Epithelial cell of prostate (primary cell): ENCODE measurements at regions not wholly inside any gene's neighbourhood (a gene's known extent, or its start where the extent isn't known, plus 50 kb on each side); places are given as distances from the start of the nearest gene placed in this dataset.
"Not testable (repeated sequence)": the region's sequence is repeated elsewhere in the genome, so short reads cannot be mapped to it uniquely, and the experiment has no call there.

Experiments used
- DNase-seq: peaks from one replicate; pipeline ENCODE4 v3.0.0-alpha.2; 2011; ENCODE audit warnings: low read depth, low spot score
- H3K27ac ChIP-seq: fragments of 450-650 bp; 2 replicates; pipeline ENCODE4 v1.5.1; 2017; ENCODE audit warnings: mild to moderate bottlenecking

DNA sequence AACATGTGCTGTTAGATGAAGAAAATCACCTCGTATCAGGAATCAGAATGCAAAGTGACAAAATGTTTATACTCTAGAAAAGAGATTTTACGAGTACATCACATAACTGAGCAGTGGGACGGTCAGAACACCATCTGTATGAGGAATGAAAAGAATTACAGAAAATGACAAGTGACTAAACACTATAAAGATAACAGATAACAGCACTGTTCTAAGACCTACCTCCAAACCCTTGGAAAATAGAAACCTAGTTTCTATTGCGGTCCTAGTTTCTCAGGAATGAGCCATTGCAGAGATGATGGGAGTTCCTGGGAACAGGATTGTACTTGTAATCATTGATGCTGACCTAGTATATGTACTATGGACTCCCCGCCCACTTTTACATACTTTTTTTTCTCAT, 839.4 kb upstream of the ADAMTS5 start:
- no peak for DNase-seq
- no peak overlapping the region for H3K27ac ChIP-seq

DNA sequence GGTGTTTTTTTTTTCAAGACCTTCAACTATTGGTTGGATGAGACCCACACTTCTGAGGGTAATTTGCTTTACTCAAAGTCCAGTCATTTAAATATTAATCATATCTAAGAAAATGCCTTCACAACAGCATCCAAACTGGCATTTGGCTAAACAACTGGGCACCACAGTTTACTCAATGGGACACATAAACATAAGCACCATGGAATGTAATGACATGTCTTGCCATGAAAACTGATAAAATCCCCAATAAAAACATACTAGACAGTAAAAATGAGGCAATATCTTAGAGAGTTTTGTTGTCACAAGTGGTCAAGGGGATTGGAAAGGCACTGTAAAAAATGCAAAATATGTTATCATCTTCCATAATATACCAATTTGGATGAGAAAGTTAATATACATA, 838.8 kb upstream of the ADAMTS5 start:
- no peak overlapping the region for H3K27ac ChIP-seq

DNA sequence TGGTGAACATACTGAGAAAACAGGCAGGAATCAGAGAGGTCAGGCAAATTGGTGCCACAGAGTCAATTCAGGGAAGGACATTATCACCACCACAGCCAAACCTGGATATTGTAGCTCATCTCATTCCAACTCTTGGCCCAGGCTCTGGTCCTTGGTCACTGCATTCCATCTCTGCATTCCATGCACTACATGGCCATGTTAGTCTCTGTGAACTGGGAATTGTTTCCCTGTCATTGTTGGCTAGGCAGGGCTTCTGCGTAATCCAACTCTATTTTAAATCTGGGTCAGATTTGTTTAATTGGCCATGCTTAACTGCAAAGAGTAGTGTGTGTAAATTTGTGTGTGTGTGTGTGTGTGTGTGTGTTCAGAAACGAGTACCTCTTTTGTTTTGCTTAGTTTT, 837.6 kb upstream of the ADAMTS5 start:
- no peak for DNase-seq
- H3K27ac ChIP-seq: no peak overlapping the region

More for the DNA sequence above, 838.8 kb upstream of the ADAMTS5 start:
- DNase-seq: no peak

DNA sequence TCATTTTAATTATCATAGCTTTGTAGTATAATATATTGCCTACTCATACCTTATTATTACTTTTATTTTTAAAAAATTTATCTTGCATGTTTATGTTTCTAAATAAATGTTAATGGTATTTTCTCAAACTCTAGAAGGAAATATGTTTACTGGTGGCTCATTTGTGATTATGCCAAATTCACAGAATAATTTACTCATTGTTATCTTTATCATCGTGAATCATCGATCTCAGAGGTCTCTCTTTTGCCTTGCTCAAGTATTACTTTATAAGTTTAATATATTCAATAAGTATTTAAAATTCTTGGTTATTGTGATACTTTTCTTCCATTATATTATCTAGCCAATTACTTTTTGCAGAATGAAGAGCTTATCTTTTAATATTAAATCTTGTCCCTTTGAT, 836.7 kb upstream of the ADAMTS5 start:
- no peak overlapping the region for H3K27ac ChIP-seq
- DNase-seq: no peak

DNA sequence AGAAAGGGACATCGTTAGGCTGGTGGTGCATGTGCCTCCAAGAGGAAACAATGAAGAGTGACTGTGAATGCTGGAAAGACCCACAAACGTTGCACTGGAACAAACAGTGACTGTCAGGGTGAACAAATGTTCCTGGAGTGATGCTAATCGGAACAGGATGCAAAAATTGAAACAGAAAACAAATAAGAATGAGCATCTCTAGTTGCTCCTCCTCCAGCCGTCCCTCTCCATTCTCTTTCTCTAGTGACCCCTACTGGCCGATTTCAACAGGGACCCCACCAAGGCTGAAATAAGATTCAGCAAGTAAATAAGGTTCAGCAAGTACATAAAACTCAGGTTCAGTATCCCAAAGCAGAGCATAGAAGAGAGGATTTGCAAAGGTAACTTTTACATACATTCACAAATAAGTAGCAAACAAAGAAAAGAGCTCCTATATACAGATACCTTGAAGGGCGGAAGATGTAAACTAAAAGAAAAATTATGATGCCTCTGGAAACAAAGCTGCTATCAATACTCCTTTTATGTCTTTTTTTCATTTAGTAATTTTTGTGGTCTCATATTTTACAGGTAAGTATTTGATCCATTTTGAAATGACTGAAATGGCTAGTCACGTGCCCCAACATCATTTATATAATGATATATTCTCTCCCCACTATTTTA, 836.1 kb upstream of the ADAMTS5 start:
- DNase-seq: no peak
- H3K27ac ChIP-seq: no peak overlapping the region

DNA sequence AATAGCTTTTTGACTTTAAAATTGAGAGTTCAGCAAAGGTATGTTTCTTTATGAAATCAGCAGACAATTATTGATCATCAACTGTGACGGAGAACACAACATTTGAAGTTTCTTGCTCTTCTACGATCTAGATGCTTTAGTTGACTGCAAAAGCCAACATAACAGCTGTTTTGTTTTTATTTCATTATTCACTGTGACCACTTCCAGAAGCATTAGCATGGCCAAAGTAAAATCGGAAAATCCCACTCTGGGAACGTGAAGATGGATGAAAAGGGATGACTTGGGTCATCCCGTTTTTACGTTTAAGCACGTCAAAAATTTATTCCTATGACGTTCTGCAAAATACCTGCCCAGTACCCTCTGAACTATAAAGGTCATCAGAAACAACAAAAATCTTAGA, 833.0 kb upstream of the ADAMTS5 start:
- no peak for DNase-seq
- no peak overlapping the region for H3K27ac ChIP-seq

DNA sequence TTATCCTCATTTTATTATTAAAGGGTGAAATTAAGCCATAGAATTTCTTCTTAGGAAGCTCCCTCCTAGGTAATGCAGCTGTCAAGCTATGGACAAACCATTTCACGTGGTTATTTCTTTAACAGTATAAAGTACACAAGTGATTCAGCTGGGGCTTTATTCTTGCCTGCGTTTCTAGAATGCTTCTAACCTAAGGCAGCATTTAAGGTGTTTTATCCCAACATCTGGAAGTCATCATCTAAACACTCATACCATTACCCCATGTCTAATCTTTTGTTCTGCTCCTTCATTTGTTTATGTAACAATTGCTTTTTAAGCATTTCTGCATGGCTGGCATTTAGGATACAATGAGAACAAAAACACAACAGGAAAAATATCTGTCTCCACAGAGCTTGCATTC, 829.2 kb upstream of the ADAMTS5 start:
- H3K27ac ChIP-seq: no peak overlapping the region
- no peak for DNase-seq

DNA sequence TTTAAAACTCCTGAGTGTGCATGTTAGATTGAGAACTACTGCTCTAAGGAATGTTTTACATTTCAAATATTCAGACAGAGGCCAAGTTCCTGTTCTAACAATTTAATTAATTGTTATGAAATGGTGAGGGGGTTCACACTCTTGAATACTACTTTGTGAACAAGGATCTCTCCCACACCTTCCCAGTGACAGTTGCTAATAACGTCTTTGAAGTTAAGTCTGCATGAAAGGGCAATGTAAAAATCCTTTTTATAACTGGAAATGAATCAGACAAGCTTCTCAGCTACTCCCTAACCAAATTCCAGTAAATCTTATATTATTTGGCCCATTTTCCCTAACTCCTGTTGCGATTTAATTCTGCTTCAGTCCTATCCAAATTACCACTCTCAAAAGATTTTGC, 828.5 kb upstream of the ADAMTS5 start:
- no peak overlapping the region for H3K27ac ChIP-seq
- no peak for DNase-seq

DNA sequence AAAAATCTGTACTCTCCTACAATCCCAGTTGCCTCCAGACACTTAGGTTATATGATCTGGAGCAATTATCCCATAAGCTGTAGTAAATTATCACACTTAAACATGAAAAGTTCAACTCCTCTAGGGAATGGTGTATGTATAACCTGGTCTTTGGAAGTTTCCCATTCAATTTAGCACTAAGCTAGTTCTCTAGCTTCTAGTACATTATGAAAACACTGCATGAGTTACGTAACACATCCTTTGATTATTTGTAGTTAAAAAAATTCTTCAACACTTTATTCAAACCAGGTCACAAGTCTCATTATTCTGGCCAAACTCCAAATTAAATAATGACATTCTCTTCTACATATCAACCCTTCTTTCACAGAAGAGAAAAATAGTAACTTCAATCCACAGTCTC, 827.0 kb upstream of the ADAMTS5 start:
- no peak for DNase-seq
- H3K27ac ChIP-seq: no peak overlapping the region

DNA sequence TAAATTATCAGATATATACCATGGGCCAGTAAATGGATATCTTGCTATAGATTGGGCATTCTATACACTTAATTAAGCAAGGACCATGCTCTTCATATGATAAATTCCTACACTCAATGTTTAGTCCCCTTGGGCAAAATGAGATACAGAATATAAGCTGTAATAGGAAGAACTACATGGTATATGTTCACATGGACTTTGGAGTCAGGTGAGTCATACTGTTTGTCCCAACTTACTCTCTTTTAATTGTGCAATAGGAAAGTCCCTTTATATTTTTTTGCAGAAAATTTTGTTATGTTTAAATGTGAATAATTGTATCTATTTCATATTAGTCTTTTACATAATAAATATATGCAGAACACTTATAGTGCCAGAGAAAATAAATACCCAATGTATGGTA, 820.2 kb upstream of the ADAMTS5 start:
- no peak for DNase-seq
- no peak overlapping the region for H3K27ac ChIP-seq

DNA sequence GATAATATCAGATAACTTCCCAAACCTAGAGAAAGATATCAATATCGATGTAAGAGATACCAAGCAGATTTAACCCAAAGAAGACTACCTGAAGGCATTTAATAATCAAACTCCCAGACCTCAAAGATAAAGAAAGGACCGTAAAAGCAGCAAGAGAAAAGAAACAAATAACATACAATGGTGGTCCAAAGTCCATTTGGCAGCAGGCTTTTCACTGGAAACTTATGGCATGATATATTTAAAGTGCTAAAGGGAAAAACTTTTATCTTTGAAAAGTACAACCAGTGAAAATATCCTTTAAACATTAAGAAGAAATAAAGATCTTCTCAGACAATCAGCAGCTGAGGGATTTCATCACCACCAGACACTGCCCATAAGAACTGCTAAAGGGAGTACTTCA, 812.7 kb upstream of the ADAMTS5 start:
- DNase-seq: no peak
- H3K27ac ChIP-seq: no peak overlapping the region

DNA sequence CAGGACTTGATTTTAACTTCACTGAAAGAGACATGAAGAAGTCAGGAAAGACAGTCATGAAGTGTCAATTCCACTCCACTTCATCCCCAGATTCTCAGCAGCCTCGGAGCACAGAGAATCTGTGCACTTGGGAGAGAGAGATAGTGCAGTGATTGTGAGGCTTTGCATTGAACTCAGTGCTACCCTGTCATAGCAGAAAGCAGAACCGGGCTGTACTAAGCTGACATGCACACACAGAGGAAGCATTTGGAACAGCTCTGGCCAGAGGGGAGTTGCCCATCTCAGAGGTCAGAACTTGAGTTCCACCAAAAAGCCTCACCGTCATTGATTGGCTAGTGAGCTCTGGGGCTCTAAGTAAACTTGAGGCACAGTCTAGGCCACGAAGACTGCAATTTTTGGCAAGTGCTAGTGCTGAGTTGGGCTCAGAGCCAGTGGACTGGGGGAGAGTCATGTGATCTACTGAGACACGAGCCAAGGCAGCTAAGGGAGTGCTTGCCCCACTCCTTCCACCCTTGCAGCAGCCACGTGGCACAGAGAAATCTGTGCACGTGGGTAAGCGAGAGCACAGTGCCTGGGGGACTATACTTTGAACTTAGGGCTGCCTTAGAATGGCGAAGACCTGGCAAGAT, 810.2 kb upstream of the ADAMTS5 start:
- no peak for DNase-seq

DNA sequence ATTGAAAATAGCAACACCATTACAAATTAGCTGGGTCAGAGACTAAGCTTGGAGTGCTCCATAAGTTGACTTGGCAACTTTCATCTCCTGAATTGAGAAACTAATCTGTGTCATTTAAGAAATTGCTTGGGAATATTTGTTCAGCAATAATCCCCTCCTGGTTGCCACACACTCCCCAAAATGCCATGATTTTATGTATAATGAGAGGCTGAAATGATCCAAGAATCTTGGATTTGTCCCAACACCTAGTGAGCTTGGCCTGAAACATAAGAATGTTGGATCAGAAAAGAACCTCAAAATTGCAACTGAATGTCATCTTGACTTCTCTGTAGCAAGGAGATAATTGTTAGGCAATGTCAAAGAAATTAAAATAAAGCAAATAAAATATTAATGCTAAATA, 805.9 kb upstream of the ADAMTS5 start:
- DNase-seq: no peak
- no peak overlapping the region for H3K27ac ChIP-seq

More for the DNA sequence above, 810.2 kb upstream of the ADAMTS5 start:
- H3K27ac ChIP-seq: no peak overlapping the region

DNA sequence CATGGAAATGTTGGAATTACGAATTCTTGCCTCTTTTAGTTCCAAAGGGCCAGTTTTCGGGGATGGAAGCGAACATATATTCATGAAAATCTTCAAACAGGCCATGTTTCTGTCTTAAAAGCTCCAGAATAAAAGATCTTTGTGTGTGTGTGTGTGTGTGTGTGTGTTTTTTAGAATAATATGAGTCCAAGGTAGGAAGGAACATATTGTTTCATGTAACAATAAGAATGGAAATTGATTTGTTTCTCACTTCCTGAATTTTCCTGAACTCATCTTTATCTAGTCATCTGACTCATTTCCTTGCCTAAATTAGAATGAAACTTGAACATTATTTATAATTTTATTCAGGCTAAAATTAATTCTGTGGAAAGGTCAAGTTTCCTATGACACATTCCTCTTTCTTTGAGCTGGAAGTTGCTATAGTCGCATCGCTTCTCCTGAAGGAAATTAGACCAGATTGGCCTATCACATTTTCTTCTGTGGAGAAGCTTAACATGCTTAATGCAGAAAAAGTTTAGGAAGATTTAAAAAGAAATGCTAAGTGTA, 805.1 kb upstream of the ADAMTS5 start:
- H3K27ac ChIP-seq: no peak overlapping the region
- no peak for DNase-seq

DNA sequence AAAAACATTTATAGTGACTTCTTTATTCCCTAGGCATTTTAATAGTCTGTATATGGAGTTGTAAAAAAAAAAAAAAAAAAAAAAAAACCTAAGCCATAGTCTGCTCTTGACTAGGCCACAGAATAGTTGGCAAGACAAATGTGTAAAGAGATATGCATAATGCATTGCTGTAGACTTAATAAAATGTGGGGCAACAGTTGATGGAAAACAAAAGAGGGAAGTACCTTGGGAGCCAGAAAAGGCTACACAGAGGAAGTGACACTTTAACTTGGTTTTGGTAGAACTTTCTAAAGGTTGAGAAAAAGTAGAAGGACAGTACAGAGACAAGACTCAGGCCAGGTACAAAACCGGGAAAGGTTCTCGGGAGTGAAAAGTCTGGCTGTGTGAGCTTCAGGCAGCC, 802.9 kb upstream of the ADAMTS5 start:
- H3K27ac ChIP-seq: no peak overlapping the region
- DNase-seq: no peak

DNA sequence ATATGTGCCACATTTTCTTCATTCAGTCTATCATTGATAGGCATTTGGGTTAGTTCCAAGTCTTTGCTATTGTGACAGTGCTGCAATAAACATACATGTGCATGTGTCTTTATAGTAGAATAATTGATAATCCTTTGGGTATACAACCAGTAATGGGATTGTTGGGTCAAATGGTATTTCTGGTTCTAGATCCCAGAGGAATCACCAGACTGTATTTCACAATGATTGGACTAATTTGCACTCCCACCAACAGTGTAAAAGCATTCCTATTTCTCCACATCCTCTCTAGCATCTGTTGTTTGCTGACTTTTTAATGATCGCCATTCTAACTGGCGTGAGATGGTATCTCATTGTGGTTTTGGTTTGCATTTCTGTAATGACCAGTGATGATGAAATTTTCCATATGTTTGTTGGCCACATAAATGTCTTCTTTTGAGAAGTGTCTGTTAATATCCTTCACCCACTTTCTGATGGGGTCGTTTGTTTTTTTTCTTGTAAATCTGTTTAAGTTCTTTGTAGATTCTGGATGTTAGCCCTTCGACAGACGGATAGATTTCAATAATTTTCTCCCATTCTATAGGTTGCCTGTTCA, 801.3 kb upstream of the ADAMTS5 start:
- DNase-seq, H3K27ac ChIP-seq: not testable (repeated sequence)

DNA sequence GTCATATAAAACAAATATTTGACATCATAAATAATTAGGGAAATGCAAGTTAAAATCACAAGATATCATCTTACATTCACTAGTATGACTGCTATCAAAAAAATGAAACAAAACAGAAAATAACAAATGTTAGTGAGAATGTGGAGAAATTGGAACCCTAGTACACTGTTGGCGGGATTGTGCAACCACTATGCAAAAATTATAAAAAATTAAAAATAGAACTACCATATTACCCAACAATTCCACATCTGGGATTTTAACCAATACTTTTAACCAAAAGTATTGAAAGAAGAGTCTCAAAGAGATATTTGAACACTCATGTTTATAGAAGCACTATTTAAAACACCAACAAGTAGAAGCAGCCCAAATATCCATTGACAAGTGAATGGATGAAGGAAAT, 797.2 kb upstream of the ADAMTS5 start:
- DNase-seq: no peak
- no peak overlapping the region for H3K27ac ChIP-seq

DNA sequence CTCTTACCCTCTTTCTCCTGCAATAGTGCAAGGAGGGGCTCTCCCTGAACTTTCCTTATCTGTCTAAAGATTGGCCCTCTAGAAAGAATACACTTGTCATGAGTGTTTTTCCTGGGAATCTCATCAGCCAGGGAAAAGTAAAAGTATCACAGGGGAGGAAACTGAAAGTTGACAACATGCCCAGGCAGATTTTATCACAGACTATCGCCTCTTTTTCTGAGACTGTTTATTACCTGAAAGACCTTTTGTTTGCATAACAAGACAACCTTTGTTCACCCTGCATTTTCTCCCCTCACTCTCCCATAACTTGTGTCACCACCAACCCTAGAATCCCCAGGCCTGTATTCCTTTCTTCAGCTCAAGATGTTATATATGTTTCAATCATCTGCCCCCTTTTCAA, 794.7 kb upstream of the ADAMTS5 start:
- no peak overlapping the region for H3K27ac ChIP-seq
- no peak for DNase-seq

DNA sequence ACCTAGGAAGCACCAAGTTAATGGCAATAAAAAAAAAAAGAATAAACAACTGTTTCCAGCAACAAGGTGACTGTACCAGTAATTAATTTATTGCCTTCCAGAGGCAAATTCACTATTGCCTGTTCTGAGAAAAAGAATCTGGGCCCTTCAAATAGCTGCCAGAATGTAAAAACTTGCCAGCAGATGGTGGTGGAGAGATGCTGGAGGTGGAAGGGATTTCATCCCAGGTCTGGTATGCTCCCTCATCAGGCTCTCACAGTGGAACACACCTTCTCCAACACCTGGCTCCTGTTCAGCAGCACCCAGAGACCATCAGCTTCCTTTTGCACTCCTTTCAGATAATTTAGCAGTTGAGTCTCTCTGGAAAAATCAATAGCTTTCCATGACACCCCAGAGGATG, 792.9 kb upstream of the ADAMTS5 start:
- no peak overlapping the region for H3K27ac ChIP-seq
- no peak for DNase-seq

DNA sequence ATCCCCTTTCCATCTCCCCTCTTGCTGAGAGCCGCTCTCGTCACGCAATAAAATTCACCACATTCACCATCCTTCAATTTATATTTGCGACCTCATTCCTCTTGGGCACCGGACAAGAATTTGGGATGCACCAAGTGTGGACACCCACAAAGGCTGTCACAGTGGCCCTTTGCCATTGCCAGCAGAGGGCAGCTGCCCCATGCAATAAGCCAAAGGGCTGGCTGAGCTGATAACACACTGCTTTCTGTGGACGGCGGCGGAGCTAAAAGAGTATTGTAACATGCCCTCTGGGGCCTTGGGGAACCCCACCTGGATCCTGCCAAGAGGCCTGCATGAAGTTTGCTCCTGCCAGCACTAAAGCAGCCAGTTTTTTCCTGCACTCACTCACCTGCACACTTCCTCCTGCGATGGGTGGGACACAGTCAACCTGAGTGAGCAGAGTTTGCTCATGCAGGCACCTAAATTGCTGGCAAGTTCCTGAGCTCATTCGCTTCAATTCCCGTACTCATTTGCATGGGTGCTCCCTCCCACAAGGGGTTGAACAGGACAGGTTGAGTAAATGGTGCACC, 792.3 kb upstream of the ADAMTS5 start:
- DNase-seq: no peak
- H3K27ac ChIP-seq: no peak overlapping the region

DNA sequence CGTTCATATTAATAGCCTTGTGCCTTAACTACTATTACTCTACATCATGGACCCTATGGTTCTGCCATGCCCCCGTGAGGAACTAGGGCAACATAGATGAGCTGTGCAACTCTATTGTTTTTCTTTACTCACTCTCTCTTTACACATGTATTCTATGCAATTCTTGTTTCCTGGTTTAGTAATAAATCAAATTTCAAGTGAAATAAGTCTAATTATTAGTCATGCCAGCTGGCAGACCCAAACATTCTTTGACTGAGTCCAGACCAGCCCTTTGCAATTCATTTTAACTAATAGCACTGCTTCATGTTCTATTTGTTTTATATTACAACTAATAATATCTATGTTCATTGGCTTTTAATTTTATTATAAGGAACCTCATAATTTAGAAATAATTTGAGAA, 789.3 kb upstream of the ADAMTS5 start:
- DNase-seq: peak; percentile 6
- no peak overlapping the region for H3K27ac ChIP-seq
